ENCODE measurements at regions not wholly inside any gene's neighbourhood (a gene's known extent, or its start where the extent isn't known, plus 50 kb on each side); places are given as distances from the start of the nearest gene placed in this dataset.

- H4K91ac ChIP-seq (ENCODE audit: insufficient read length, low read depth, low read length) = no peak overlapping the region
- Mint-ChIP-seq H3K4me1 (0 out of 4 replicates have a peak, but pooled peaks cover 0 to 4% of the 10 kb centered on the region in 2 experiments), H3K4me3 (no peak overlapping the region), H3K27me3 (ENCODE audit: low read depth) (peaks cover 3% of the 10 kb centered on the region), H3K9me3 (no peaks in the 10 kb centered on the region), H3K36me3 (ENCODE audit: insufficient read depth in 1 of 3, low read depth in 3 of 3) (no peaks in the 10 kb centered on the region), H3K27ac (no peak overlapping the region)
- H2BK15ac ChIP-seq (ENCODE audit: low read depth, low read length) = no peak overlapping the region
- no peak overlapping the region for H3K4ac ChIP-seq (ENCODE audit: low read depth, low read length)
- no peak overlapping the region for H3K18ac ChIP-seq (ENCODE audit: insufficient read length, low read depth, low read length)
- H3K4me2 ChIP-seq (ENCODE audit: insufficient read depth, insufficient read length, low read length) = no peak overlapping the region
- H3K4me1 ChIP-seq (ENCODE audit: insufficient read depth, low read length) = no peaks in the 10 kb centered on the region
- no peak overlapping the region for H2AK5ac ChIP-seq (ENCODE audit: insufficient read length, low read length)
- H3K23ac ChIP-seq (ENCODE audit: insufficient read length, low read depth, low read length) = no peak overlapping the region
- H4K8ac ChIP-seq (replicated peaks; ENCODE audit: insufficient read length, low read depth, low read length) = no peak overlapping the region
- H3K14ac ChIP-seq (ENCODE audit: insufficient read depth, low read length) = no peak overlapping the region
- no peak overlapping the region for H3K27ac ChIP-seq (ENCODE audit: insufficient read length, low read depth, low read length)
- H3K79me1 ChIP-seq (ENCODE audit: insufficient read depth, low read depth, low read length, poor library complexity, severe bottlenecking) = no peaks in the 10 kb centered on the region
- no peak overlapping the region for H4K5ac ChIP-seq (ENCODE audit: insufficient read length, low read depth, low read length)
- H3K23me2 ChIP-seq (ENCODE audit: insufficient read length, low read depth, low read length, poor library complexity, severe bottlenecking) = no peaks in the 10 kb centered on the region
- no peaks in the 10 kb centered on the region for H3K79me2 ChIP-seq (ENCODE audit: insufficient read depth, low read length)
- H2BK5ac ChIP-seq (ENCODE audit: insufficient read length, low read length) = no peak overlapping the region
- no peak overlapping the region for H3T11ph ChIP-seq (ENCODE audit: low read length)
- no peak overlapping the region for H2AFZ ChIP-seq (ENCODE audit: low read length)
- H3K9me3 ChIP-seq (ENCODE audit: control insufficient read depth, low read depth, low read length) = no peaks in the 10 kb centered on the region
- no peak overlapping the region for H3K56ac ChIP-seq (ENCODE audit: insufficient read length, low read depth, low read length)
- no peak overlapping the region for H2BK12ac ChIP-seq (ENCODE audit: insufficient read length, low read depth, low read length)
- DNase-seq = no peak
- H3K9ac ChIP-seq (ENCODE audit: extremely low read depth, insufficient read length, low read length) = no peak overlapping the region
- no CpG with 5 or more reads among the region's 1 CpG for WGBS (ENCODE audit: extremely low coverage, insufficient read length, low lambda C conversion rate)
- H3K27me3 ChIP-seq (ENCODE audit: insufficient read depth, low read length) = no peaks in the 10 kb centered on the region
- no peak overlapping the region for H2BK120ac ChIP-seq (ENCODE audit: low read depth, low read length, poor library complexity, severe bottlenecking)
- H2BK20ac ChIP-seq (ENCODE audit: low read depth, low read length, poor library complexity, severe bottlenecking) = no peak overlapping the region
- no peak for TF ChIP-seq CTCF (conservative IDR thresholded peaks at IDR 0.05)
- no peaks in the 10 kb centered on the region for H4K20me1 ChIP-seq (ENCODE audit: control insufficient read depth, insufficient read depth, insufficient read length)
These were observed 199.6 kb upstream of the RREB1 start for GRCh38 chr6:6908121-6908520.
